SK-N-SH (cell line): ENCODE measurements at regions not wholly inside any gene's neighbourhood (a gene's known extent, or its start where the extent isn't known, plus 50 kb on each side); places are given as distances from the start of the nearest gene placed in this dataset.

ENCODE experiments used
- CTCF ChIA-PET: fragments of 300-600, 350-600 bp; formaldehyde crosslinking; extraction: SDS; loops from one replicate; lab custom pipeline; 2021; lab: Yijun Ruan, JAX
- POLR2A ChIA-PET: fragments of 350-600 bp; sonication (Branson Sonifier 250); formaldehyde crosslinking; extraction: SDS; loops from one replicate; lab custom pipeline; 2020; ENCODE audit warnings: antibody characterized with exemption, inconsistent platforms; lab: Yijun Ruan, JAX
- DNase-seq: peaks from one replicate; pipeline ENCODE4 v3.0.0; 2012
- H2AFZ ChIP-seq: fragments of 200-600 bp; sonication (generic); 2 replicates; pipeline ENCODE4 v1.8.1; 2016; ENCODE audit warnings: antibody characterized with exemption, mild to moderate bottlenecking, low read depth
- H3F3A ChIP-seq: fragments of 200-600 bp; sonication (generic); replicated peaks from 2 replicates; pipeline ENCODE3; 2016; ENCODE audit warnings: antibody characterized with exemption, mild to moderate bottlenecking; ENCODE audit not compliant: insufficient read depth
- H3K27ac ChIP-seq, 2 experiments: fragments of 200-500 bp in 1 of 2; fragments of 200-600 bp in 1 of 2; sonication (Bioruptor generic) in 1 of 2; sonication (generic), shearing (Covaris generic) in 1 of 2; 2 replicates each; pipeline versions ENCODE4 v1.5.1 to v1.6.1; 2014 to 2016; ENCODE audit warnings: low read depth in 2 of 2, inconsistent platforms in 1 of 2, low read length in 1 of 2, mild to moderate bottlenecking in 1 of 2, mixed read lengths in 1 of 2
- H3K27me3 ChIP-seq: fragments of 200-600 bp; sonication (generic), shearing (Covaris generic); 2 replicates; pipeline ENCODE4 v1.6.1; 2016; ENCODE audit warnings: mixed run types; ENCODE audit not compliant: insufficient read depth
- H3K36me3 ChIP-seq, 2 experiments: fragments of 200-500 bp in 1 of 2; fragments of 200-600 bp in 1 of 2; sonication (Bioruptor generic) in 1 of 2; sonication (generic) in 1 of 2; replicated peaks in 1 of 2; 2 replicates each; pipeline versions ENCODE3 to v1.5.1; 2014 to 2016; ENCODE audit warnings: low read length in 1 of 2, mild to moderate bottlenecking in 1 of 2; ENCODE audit not compliant: insufficient read depth in 2 of 2, control insufficient read depth in 1 of 2
- H3K4me1 ChIP-seq, 2 experiments: fragments of 200-500 bp in 1 of 2; fragments of 200-600 bp in 1 of 2; sonication (Bioruptor generic) in 1 of 2; sonication (generic), shearing (Covaris generic) in 1 of 2; 2 replicates each; pipeline versions ENCODE4 v1.5.1 to v1.6.1; 2014 to 2016; ENCODE audit warnings: low read depth in 1 of 2, low read length in 1 of 2, mixed run types in 1 of 2; ENCODE audit not compliant: insufficient read depth in 2 of 2, control insufficient read depth in 1 of 2
- H3K4me2 ChIP-seq: fragments of 200-600 bp; sonication (generic), shearing (Covaris generic); 2 replicates; pipeline ENCODE4 v1.6.1; 2017; ENCODE audit warnings: mixed run types
- H3K4me3 ChIP-seq, 2 experiments: fragments of 200-500 bp in 1 of 2; fragments of 200-600 bp in 1 of 2; sonication (Bioruptor generic) in 1 of 2; sonication (generic), shearing (Covaris generic) in 1 of 2; 2 replicates each; pipeline versions ENCODE4 v1.5.1 to v1.8.1; 2014 to 2016; ENCODE audit warnings: low read depth in 2 of 2, inconsistent platforms in 1 of 2, low read length in 1 of 2, mild to moderate bottlenecking in 1 of 2, mixed read lengths in 1 of 2, moderate library complexity in 1 of 2
- H3K79me2 ChIP-seq: fragments of 200-600 bp; sonication (generic); 2 replicates; pipeline ENCODE4 v1.8.1; 2017; ENCODE audit warnings: mild to moderate bottlenecking; ENCODE audit not compliant: insufficient read depth
- H3K9ac ChIP-seq: fragments of 200-600 bp; sonication (generic); 2 replicates; pipeline ENCODE4 v1.6.1; 2017; ENCODE audit warnings: mixed run types
- H3K9me2 ChIP-seq: fragments of 200-600 bp; sonication (generic); 2 replicates; pipeline ENCODE4 v1.6.1; 2017; ENCODE audit warnings: mixed run types
- H3K9me3 ChIP-seq: fragments of 200-600 bp; sonication (generic); 2 replicates; pipeline ENCODE4 v1.6.1; 2017; ENCODE audit warnings: mixed run types, mild to moderate bottlenecking, moderate library complexity
- H4K20me1 ChIP-seq: fragments of 200-600 bp; sonication (generic); 2 replicates; pipeline ENCODE4 v1.6.1; 2017; ENCODE audit warnings: mild to moderate bottlenecking, mixed run types; ENCODE audit not compliant: insufficient read depth
- CTCF ChIP-seq: fragments of 200-600 bp; sonication (generic); IDR thresholded peaks from 2 replicates; pipeline ENCODE4 v1.6.1; 2017; ENCODE audit warnings: antibody characterized with exemption, mild to moderate bottlenecking, moderate library complexity
- EP300 ChIP-seq, 2 experiments: IDR thresholded peaks; 2 replicates each; pipeline versions ENCODE4 v1.4.0 to v1.6.1; 2012; ENCODE audit warnings: borderline replicate concordance in 1 of 2, low read depth in 1 of 2, low read length in 1 of 2
- GABPA ChIP-seq: IDR thresholded peaks from 2 replicates; pipeline ENCODE4 v1.4.0; 2012; ENCODE audit warnings: low read depth, mild to moderate bottlenecking
- JUND ChIP-seq: IDR thresholded peaks from 2 replicates; pipeline ENCODE4 v1.4.0; 2012
- MXI1 ChIP-seq: IDR thresholded peaks from 2 replicates; pipeline ENCODE4 v1.6.1; 2012; ENCODE audit warnings: mild to moderate bottlenecking, low read depth, low read length, improper control_type of control experiment
- PBX3 ChIP-seq: IDR thresholded peaks from 2 replicates; pipeline ENCODE4; 2012
- RAD21 ChIP-seq: IDR thresholded peaks from 2 replicates; pipeline ENCODE4 v1.6.1; 2012; ENCODE audit warnings: mild to moderate bottlenecking, low read length
- TCF12 ChIP-seq: IDR thresholded peaks from 2 replicates; pipeline ENCODE4 v1.4.0; 2012
- TEAD4 ChIP-seq: IDR thresholded peaks from 2 replicates; pipeline ENCODE4 v1.4.0; 2012; ENCODE audit warnings: mild to moderate bottlenecking, borderline replicate concordance; ENCODE audit not compliant: insufficient read depth
- USF1 ChIP-seq: IDR thresholded peaks from 2 replicates; pipeline ENCODE4 v1.4.0; 2012; ENCODE audit warnings: low read depth, borderline replicate concordance
- USF2 ChIP-seq: fragments of 150-350 bp; IDR thresholded peaks from 2 replicates; pipeline ENCODE4 v1.6.1; 2017; ENCODE audit warnings: antibody characterized with exemption, low read length, low read depth, borderline replicate concordance
- WGBS: methylation state at CpG from one replicate; pipeline ENCODE4 v1.1.6; 2017; ENCODE audit warnings: low lambda C conversion rate; 5-methylcytosine and 5-hydroxymethylcytosine counted together
- TF ChIP-seq, protein P1 (sequence below): IDR thresholded peaks from 2 replicates; pipeline ENCODE4 v1.6.1; 2012; ENCODE audit warnings: mild to moderate bottlenecking, low read depth, low read length, moderate library complexity
- TF ChIP-seq, protein P2 (sequence below): fragments of 150-350 bp; IDR thresholded peaks from 2 replicates; pipeline ENCODE4 v1.6.1; 2016; ENCODE audit warnings: mild to moderate bottlenecking, low read depth, low read length

DNA sequence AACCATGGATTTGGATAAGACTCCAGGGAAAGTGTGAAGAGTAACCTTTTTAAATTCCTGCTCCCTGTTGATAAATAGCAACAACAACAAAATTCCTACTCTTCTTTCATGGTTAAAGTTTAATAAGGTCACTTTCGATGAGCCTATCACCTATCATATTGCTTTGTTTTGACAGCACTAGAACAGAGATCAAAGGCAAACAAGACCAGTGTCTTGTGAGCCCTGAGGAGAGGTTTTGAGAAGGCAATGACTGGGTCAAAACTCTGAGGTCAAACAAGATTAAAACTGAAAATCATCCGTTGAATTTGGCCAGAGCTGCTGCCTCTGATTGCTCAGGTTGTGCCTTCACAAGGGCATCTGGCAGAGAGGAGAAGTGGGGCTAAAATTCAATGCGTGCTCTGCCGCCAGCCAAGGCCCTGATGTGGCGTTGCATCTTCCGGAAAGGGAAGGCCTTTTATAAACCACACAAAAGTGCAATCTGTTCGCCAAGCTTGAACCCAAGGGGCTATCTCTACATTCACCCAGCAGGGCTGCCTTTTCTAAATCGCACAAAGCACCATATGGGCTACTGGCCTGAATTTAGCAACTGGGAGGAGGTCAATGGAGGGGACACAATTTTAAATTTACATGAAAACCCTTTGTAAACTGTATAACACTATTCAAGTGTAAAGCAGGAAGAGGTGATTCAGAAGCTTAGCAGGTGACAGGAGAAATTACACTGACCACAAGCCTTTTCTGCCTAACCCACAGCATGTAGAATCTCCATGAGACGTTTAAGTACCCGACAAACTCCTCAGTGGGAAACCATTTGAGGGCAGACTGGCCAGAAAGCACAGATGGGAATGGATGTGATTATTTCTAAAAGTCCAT, 140.8 kb downstream of the DAD1 start:
- no peak for DNase-seq
- H3K27me3 ChIP-seq: peaks cover 36% of the 10 kb centered on the region; the same call in 1 of the 2 replicates
- POLR2A ChIA-PET: no interaction called here
- H2AFZ ChIP-seq: no peak overlapping the region
- no peaks in the 10 kb centered on the region for H3K79me2 ChIP-seq
- H3K9ac ChIP-seq: no peak overlapping the region
- no peak overlapping the region for H3K4me2 ChIP-seq
- no peaks in the 10 kb centered on the region for H4K20me1 ChIP-seq
- H3F3A ChIP-seq: no peaks in the 10 kb centered on the region
- no peaks in the 10 kb centered on the region for H3K4me1 ChIP-seq
- no peaks in the 10 kb centered on the region for H3K36me3 ChIP-seq
- TF ChIP-seq TEAD4: no peak
- TF ChIP-seq USF2: no peak
- TF ChIP-seq TCF12: no peak
- TF ChIP-seq RAD21: no peak
- TF ChIP-seq CTCF: no peak
- TF ChIP-seq USF1: no peak
- no peak for TF ChIP-seq JUND
- no peak for TF ChIP-seq PBX3
- TF ChIP-seq, protein P1, sequence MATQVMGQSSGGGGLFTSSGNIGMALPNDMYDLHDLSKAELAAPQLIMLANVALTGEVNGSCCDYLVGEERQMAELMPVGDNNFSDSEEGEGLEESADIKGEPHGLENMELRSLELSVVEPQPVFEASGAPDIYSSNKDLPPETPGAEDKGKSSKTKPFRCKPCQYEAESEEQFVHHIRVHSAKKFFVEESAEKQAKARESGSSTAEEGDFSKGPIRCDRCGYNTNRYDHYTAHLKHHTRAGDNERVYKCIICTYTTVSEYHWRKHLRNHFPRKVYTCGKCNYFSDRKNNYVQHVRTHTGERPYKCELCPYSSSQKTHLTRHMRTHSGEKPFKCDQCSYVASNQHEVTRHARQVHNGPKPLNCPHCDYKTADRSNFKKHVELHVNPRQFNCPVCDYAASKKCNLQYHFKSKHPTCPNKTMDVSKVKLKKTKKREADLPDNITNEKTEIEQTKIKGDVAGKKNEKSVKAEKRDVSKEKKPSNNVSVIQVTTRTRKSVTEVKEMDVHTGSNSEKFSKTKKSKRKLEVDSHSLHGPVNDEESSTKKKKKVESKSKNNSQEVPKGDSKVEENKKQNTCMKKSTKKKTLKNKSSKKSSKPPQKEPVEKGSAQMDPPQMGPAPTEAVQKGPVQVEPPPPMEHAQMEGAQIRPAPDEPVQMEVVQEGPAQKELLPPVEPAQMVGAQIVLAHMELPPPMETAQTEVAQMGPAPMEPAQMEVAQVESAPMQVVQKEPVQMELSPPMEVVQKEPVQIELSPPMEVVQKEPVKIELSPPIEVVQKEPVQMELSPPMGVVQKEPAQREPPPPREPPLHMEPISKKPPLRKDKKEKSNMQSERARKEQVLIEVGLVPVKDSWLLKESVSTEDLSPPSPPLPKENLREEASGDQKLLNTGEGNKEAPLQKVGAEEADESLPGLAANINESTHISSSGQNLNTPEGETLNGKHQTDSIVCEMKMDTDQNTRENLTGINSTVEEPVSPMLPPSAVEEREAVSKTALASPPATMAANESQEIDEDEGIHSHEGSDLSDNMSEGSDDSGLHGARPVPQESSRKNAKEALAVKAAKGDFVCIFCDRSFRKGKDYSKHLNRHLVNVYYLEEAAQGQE: no peak
- no peak for TF ChIP-seq MXI1
- TF ChIP-seq, protein P2, sequence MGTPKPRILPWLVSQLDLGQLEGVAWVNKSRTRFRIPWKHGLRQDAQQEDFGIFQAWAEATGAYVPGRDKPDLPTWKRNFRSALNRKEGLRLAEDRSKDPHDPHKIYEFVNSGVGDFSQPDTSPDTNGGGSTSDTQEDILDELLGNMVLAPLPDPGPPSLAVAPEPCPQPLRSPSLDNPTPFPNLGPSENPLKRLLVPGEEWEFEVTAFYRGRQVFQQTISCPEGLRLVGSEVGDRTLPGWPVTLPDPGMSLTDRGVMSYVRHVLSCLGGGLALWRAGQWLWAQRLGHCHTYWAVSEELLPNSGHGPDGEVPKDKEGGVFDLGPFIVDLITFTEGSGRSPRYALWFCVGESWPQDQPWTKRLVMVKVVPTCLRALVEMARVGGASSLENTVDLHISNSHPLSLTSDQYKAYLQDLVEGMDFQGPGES: no peak
- TF ChIP-seq GABPA: no peak
- no peak for TF ChIP-seq EP300 (IDR thresholded peaks at IDR 0.05; ENCODE audit: borderline replicate concordance in 1 of 2, low read depth in 1 of 2, low read length in 1 of 2)
- H3K9me3 ChIP-seq: no peaks in the 10 kb centered on the region
- H3K9me2 ChIP-seq: no peaks in the 10 kb centered on the region
- CTCF ChIA-PET: no interaction called here
- H3K4me3 ChIP-seq: no peak overlapping the region
- H3K27ac ChIP-seq: no peak overlapping the region
- WGBS: 30% methylated on average over 10 of the region's 10 CpGs
